ENCODE measurements at regions not wholly inside any gene's neighbourhood (a gene's known extent, or its start where the extent isn't known, plus 50 kb on each side); places are given as distances from the start of the nearest gene placed in this dataset.
A peak's percentile ranks its signal among the peaks of the same experiment; 100 is the strongest.
"Not testable (repeated sequence)": the region's sequence is repeated elsewhere in the genome, so short reads cannot be mapped to it uniquely, and the experiment has no call there.

DNA sequence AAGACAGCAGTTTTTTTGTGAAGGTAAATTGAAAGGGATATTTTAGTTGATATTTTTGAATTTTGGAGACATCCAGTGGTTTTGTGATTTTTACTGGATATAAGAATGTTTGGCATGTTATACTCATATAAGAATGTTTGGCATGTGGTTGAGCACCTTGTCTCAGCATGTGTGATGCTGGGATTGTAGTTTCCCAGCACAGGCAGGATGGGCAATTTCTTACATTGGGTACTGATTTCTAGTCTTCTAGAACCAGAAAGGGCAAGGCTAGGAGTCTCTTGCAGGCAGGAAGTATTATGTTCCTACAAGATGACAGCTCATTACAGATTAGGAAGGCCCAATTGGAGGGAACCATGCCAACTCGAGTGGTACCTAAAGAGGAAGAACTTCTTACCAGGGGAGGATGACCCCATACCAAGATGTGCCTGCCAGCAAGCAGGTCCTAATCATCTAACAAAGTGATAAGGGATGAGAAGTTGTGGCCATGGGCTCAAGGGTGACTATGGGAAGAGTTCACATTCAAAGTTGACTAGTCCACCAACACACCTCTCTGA lies 377.8 kb downstream of the UTRN start:
- DNase-seq: no peak

DNA sequence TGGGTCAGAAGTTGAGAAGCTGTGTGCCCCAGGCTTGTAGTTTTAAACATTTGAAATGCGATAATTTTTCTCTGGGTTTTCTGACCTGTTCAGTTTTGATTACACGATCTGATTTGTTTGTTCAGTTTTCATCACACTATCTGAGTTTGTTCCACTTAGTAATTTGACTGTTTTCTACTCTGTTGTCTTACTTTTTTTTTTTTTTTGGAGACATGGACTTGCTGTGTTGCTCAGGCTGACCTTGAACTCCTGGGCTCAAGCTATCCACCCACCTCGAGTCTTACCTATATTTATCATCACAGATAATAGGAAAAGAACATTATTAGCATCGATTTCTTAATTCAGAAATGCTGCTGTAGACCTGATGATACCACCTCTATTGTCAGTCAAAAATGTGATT lies 379.1 kb downstream of the UTRN start:
- DNase-seq: no peak

DNA sequence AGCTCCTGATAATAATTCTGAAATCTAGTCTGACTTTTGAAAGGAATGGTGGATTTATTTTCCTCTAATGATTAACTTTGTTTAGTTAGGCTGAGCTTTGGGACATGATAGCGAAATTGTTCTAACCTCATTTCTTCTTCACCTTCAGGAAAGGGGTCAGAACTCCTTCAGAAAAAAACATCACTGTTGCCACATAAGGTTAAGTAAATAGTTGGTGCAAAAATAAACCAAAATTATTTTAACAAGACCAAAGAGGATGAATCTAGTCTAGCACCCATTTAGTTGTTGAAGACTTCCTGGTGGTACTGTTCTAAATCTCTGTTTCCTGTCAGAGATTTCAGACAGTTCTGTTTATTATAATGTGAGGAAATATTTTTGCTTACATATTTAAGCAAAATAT lies 379.8 kb downstream of the UTRN start:
- no peak for DNase-seq

- DNase-seq: no peak
These were observed 380.9 kb downstream of the UTRN start for GRCh38 chr6:144665932-144666450.

DNA sequence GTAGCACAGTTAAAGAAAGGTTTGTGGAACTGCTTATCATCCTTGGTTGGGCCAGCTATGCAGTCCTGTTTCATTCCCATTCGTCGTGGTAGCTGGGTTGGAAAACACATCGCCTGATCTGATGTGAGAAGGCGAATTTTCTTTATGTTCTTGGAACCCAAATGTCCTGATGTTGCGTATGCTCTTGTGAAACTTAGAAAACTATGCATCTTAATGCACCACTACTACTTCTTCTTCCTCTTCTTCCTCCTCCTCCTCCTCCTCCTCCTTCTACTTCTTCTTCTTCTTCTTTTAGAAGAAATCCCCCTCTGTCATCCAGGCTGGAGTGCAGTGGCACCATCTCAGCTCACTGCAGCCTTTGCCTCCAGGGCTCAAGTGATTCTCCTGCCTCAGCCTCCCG lies 381.6 kb downstream of the UTRN start:
- DNase-seq: no peak

DNA sequence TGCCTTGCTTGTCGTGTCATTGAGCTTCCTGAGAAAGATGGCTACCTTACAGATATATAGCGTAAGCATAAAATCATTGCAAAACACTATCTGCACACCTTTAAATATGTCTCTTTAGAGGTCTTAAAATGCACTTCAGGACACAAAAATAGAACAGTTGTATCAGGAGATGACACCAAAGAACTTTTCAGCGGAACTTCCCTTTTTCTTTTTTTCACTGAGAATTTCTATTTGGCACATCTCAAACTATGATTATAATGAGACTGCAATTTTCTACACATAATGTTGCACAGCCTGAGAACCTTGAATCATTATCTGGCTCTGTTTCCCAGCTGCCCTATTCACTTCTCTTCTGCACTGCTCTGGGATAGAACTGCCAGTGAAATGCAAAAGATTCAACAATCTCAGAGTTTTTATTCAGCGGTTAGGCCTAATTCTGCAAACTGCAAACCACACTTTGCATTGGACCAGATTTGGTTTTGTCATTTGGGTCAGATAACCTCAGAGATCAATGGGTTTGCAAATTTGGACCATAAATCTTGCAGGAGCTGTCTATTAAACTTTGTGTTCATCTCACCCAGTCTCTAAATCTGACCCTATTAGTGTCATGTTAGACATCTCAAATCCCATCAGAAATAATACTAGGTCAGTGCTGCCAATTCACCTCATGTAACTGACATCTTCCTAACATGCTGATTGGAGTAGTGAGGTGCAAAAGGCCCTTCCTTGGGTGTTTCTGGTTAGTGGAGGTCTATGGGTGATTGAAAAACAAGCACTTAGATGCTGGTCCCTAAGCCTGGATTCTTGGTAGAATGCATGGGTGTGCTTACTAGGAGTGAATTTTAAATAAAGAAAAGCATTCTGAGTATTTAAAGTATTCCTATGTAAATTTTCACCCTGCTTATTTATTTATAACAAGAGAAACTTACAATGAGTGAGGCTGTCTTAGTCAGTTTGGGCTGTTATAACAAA lies 382.7 kb downstream of the UTRN start:
- no peak for DNase-seq

GRCh38 chr6:144670259-144670658 lies 385.1 kb downstream of the UTRN start:
- not testable (repeated sequence) for DNase-seq

DNA sequence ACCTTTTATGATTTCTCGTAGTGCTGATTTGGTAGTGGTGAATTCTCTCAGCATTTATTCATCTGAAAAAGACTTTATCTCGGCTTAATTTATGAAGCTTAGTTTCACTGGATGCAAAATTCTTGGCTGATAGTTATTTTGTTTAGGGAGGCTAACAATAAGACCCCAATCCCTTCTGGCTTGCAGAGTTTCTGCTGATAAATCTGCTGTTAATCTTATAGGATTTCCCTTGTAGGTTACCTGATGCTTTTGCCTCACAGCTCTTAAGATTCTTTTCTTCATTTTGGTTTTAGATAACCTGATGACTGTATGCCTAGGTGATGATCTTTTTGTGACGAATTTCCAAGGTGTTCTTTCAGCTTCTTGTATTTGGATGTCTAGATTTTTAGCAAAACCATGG lies 388.7 kb downstream of the UTRN start:
- DNase-seq: no peak

DNA sequence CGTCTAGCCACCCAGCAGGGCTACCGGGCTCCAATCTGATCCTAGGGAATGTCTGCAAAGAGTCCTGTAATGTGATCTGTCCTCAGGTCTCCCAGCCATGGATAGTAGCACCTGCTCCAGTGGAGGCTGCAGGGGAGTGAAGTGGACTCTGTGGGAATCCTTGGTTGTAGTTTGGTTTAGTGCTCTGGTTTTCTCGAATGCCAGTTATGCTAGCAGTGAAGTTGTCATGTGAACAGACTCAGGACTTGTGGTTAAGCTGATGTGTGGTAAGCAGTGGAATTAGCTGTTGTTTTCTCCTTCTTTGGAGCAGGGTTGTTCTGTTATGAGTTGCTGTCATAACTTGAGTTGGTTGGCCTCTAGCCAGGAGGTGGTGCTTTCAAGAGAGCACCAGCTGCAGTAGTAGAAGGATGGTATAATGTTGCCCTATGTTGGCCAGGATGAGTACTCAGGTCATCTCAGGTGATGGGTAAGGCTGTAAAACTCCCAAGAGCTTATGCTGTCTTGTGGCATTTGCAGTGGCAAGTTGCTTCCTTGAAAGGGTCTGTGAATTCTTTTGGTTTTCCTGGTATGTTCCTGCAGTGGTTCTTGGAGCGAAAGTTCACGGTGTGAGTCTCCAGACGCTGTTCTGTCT lies 390.2 kb downstream of the UTRN start:
- peak; percentile 94 for DNase-seq

DNA sequence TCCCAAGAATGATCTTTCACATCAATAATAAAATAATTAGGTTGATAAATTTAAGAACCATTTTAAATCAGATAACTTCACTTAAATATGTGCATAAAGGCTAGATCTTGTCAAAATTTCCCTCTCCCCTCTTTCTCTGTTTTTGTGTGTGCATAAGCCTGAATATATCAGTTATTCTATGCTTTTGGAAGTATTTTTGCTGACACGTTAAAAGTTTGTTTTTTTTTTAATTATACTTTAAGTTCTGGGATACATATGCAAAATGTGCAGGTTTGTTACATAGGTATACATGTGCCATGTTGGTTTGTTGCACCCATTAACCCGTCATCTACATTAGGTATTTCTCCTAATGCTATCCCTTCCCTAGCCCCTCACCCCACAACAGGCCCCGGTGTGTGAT lies 391.2 kb downstream of the UTRN start:
- not testable (repeated sequence) for DNase-seq

DNA sequence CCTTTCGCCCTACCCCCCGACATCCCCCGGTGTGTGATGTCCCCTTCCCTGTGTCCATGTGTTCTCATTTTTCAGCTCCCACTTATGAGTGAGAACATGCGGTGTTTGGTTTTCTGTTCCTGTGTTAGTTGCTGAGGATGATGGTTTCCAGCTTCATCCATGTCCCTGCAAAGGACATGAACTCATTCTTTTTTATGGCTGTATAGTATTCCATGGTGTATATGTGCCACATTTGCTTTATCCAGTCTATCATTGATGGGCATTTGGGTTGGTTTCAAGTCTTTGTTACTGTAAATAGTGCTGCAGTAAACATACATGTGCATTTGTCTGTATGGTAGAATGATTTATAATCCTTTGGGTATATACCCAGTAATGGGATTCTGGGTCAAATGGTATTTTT lies 392.1 kb downstream of the UTRN start:
- DNase-seq: not testable (repeated sequence)

DNA sequence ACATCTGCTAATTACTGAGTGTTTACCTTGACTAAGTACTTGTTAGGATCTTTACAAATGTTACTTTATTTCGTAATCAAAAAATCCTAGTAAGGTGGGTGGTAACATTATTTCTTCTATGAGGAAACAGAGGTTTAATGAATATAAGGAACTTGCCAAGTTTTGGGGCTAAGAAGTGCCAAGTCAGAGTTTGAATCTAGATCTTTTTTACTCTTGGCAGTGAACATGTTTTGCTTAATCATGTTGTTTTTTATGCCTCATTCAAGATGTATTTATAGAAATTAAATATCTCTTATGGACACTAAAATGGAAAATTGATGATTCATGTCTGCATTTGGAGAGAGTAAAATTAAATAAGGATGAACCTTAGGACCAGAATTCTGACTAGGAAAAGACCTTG lies 393.7 kb downstream of the UTRN start:
- DNase-seq: no peak

DNA sequence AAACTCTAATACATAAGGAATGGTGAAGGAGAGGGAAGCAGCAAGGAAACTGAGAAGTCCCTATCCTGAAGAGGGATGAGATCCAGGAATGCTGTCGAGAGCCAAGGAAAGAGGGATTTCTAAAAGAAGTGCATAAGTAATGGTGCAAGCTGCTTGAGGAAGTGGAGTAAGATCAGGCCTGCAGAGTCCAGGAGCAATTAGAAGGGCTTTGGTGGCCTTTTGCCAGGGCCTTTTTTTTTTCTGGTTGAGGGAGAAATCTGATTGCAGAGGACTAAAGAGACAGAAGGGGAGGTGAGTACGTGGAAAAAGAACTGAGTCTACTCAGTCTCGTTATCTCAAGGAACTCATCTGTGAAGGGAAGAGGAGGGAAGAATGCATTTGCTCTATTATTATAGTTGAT lies 396.2 kb downstream of the UTRN start:
- no peak for DNase-seq

DNA sequence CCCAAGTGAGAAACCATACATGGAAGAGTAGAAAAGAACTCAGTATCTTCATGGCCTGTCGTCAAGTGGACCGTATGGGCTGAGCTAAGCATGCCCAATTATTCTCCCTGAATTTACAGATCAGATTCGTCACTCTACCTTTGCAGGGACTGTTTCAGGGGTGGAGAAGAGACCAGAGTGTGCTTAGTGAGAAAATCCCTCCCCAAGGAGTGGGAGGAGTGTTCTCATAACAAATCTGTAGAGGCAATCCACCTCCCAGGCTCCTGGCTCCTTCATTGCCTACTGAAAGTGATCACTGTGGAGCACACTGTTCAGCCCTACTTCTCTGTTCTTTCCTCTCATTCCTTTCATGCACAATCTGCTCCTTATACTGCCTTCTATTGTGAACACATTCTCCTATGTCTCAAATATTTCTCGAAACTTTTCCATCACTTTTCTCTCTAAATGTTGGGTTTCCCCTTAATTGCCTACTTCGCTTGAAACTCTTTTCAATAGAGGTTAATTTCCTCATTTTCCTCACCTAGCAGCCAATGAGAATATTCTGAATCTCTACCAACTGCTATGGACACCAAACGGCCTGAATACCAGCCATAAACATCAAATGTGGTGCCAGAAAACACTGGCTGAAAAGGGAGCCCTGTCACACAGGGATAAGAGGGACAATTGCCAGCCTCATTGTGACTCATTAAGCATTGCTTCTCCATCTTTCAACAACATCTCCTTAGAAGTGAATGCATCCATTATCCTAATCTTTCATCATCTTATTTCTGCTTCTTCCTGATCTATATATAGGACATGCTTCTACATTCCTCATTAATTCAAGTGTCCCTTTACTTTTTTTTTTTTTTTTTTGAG lies 398.3 kb downstream of the UTRN start:
- DNase-seq: no peak

- no peak for DNase-seq
These were observed 403.6 kb downstream of the UTRN start for GRCh38 chr6:144688713-144689112.

GRCh38 chr6:144689503-144690040 lies 404.4 kb downstream of the UTRN start:
- no peak for DNase-seq

DNA sequence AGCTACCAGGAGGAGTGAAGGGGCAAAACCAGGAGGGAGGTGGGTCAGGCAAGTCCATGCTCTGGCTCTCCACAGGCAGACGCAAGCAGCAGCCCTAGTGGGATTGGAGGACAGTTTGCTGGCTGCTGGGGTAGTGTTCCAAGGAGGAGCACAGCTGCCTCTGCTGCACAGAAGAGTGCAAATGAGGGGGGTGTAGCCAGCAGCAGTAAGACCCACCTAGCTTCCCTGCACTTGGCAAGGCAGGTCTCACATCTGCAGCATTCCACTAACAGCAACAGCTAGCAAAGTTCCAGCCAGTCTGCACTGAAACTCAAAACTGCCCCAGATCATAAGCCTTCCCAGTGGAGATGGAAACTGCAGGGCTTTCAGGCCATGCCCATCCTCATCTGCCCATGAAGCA lies 405.0 kb downstream of the UTRN start:
- DNase-seq: no peak

DNA sequence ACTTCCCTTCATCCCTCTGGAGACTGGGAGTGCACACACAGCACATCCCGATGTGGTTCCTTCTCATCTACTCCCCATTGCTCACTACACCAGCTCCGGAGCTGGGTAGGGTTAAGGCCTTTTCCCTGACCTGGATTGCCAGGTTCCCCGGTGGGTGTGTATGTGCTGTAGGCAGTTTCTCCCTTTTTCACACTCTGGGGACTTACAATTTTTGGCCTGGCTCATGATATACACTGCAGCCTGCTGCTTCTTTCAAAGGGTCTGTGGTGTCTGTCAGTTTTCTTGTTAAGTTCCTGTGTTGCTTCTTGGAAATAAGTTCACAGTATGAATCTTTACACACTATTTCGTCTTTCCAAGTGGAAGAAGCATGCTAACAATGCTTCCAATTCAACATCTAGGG lies 405.5 kb downstream of the UTRN start:
- DNase-seq: no peak

DNA sequence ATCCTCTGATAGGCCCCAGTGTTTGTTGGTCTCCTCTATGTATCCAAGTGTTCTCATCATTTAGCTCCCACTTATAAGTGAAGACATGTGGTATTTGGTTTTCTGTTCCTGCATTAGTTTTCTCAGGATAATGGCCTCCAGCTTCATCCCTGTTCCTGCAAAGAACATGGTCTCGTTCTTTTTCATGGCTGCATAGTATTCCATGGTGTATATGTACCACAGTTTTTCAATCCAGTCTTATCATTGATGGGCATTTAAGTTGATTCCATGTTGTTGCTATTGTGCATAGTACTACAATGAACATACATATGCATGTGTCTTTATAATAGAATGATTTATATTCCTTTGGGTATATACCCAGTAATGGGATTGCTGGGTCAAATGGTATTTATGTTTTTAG lies 406.9 kb downstream of the UTRN start:
- DNase-seq: not testable (repeated sequence)

GRCh38 chr6:144695858-144696533 lies 410.9 kb downstream of the UTRN start:
- DNase-seq: no peak

GRCh38 chr6:144696610-144697368 lies 411.7 kb downstream of the UTRN start:
- DNase-seq: no peak

Data from SHP77 treated with DMSO at 0.1 percent for 48 hours (cell line).